ENCODE measurements at regions not wholly inside any gene's neighbourhood (a gene's known extent, or its start where the extent isn't known, plus 50 kb on each side); places are given as distances from the start of the nearest gene placed in this dataset.

- TF ChIP-seq CTCF (IDR thresholded peaks at IDR 0.05), result no peak
These were observed 151.2 kb upstream of the KIF2A start for GRCh38 chr5:62154758-62155157.

GRCh38 chr5:62155988-62156387 lies 150.0 kb upstream of the KIF2A start:
- Histone ChIP-seq H3K4me1 (no peaks in the 10 kb centered on the region), H3K27ac (no peak overlapping the region), H3K4me3 (no peak overlapping the region), H3K36me3 (no peaks in the 10 kb centered on the region), H3K9me3 (peaks cover 0 to 17% (median 11%) of the 10 kb centered on the region in 3 donors), H3K27me3 (no peaks in the 10 kb centered on the region)
- no peak for TF ChIP-seq CTCF (IDR thresholded peaks at IDR 0.05)
- DNase-seq, result no peak
- intact Hi-C loops (cut with DNase I; ENCODE audit: low total_unique reads), result no loop called here

More at GRCh38 chr5:62154758-62155157, 151.2 kb upstream of the KIF2A start:
- Histone ChIP-seq H3K4me3 (no peak overlapping the region), H3K4me1 (no peaks in the 10 kb centered on the region), H3K9me3 (peaks cover 0 to 17% (median 11%) of the 10 kb centered on the region in 3 donors), H3K36me3 (no peaks in the 10 kb centered on the region), H3K27me3 (no peaks in the 10 kb centered on the region), H3K27ac (no peak overlapping the region)
- DNase-seq, result no peak
- intact Hi-C loops (cut with DNase I; ENCODE audit: low total_unique reads), result no loop called here

GRCh38 chr5:62167561-62168057 lies 138.4 kb upstream of the KIF2A start:
- no peak for TF ChIP-seq CTCF (IDR thresholded peaks at IDR 0.05)
- Histone ChIP-seq H3K4me3 (no peak overlapping the region), H3K4me1 (no peaks in the 10 kb centered on the region), H3K27ac (no peak overlapping the region), H3K36me3 (no peaks in the 10 kb centered on the region), H3K9me3 (no peaks in the 10 kb centered on the region), H3K27me3 (no peaks in the 10 kb centered on the region)
- intact Hi-C loops (cut with DNase I; ENCODE audit: low total_unique reads), result no loop called here
- no peak for DNase-seq

- H3K36me3 ChIP-seq, result no peaks in the 10 kb centered on the region
- H3K4me3 ChIP-seq, result no peak overlapping the region
- no peaks in the 10 kb centered on the region for H3K9me3 ChIP-seq
- H3K4me1 ChIP-seq, result no peaks in the 10 kb centered on the region
- intact Hi-C loops (cut with DNase I; ENCODE audit: low total_unique reads), result no loop called here
- H3K27me3 ChIP-seq, result no peaks in the 10 kb centered on the region
- TF ChIP-seq CTCF (IDR thresholded peaks at IDR 0.05), result no peak
- no peak overlapping the region for H3K27ac ChIP-seq
- DNase-seq, result no peak
These were observed 137.3 kb upstream of the KIF2A start for GRCh38 chr5:62168506-62169281.

- intact Hi-C loops (cut with DNase I; ENCODE audit: low total_unique reads), result no loop called here
These were observed 127.7 kb upstream of the KIF2A start for GRCh38 chr5:62178258-62178657.

More at GRCh38 chr5:62178258-62178657, 127.7 kb upstream of the KIF2A start:
- H3K4me3 ChIP-seq, result no peak overlapping the region
- no peaks in the 10 kb centered on the region for H3K27me3 ChIP-seq
- no peak for DNase-seq
- TF ChIP-seq CTCF (IDR thresholded peaks at IDR 0.05), result no peak
- no peak overlapping the region for H3K27ac ChIP-seq
- H3K36me3 ChIP-seq, result no peaks in the 10 kb centered on the region
- H3K4me1 ChIP-seq, result no peaks in the 10 kb centered on the region
- no peaks in the 10 kb centered on the region for H3K9me3 ChIP-seq
